ENCODE measurements at regions not wholly inside any gene's neighbourhood (a gene's known extent, or its start where the extent isn't known, plus 50 kb on each side); places are given as distances from the start of the nearest gene placed in this dataset.
A peak's percentile ranks its signal among the peaks of the same experiment; 100 is the strongest.
"Not testable (repeated sequence)": the region's sequence is repeated elsewhere in the genome, so short reads cannot be mapped to it uniquely, and the experiment has no call there.

DNA sequence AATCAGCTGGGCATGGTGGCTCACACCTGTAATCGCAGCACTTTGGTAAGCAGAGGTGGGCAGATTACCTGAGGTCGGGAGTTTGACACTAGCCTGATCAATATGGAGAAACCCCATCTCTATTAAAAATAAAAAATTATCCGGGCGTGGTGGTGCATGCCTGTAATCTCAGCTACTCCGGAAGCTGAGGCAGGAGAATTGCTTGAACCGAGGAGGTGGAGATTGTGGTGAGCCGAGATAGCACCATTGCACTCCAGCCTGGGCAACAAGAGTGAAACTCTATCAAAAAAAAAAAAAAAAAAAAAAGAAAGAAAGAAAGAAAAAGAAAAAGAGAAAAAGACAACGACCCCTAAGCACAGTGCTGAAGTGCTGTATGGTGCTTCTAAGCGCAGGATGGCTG lies 280.6 kb upstream of the MAF start:
- not testable (repeated sequence) for DNase-seq

DNA sequence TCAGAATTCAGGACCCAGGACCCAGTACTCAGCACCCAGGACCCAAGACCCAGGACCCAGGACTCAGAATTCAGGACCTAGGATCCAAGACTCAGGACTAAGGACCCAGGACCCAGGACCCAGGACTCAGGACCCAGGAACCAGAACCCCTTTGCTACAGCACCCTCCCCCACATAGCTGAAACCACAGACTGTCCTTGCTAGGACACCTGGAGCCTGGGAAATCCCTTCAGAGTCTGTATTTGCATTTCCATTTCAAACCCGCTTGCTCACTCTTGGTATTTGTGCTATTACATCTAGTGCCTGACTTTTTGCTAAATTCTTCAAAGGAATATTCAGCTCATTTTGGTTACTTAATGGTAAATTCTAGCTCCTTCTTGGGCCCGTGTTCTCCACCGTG lies 275.8 kb upstream of the MAF start:
- no peak for DNase-seq

GRCh38 chr16:79874391-79874790 lies 273.9 kb upstream of the MAF start:
- no peak for DNase-seq

DNA sequence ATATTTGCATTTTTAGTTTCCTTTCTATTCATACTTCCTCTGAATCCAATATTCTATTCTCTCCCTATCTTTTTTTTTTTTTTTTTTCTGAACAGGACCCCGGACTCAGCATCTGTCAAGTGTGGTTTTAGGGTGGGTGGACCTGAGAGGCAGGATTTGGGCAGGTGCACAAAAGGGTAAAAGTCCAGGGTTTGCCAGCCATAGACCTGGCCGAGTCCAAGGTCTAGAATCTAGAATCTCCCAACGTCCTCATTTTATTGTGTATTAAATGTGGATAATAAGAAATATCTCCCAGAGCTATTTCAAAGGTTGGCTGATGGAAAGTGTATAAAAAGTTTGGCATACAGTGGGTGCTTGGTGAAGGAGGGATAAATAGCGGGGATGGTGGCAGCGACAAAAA lies 273.3 kb upstream of the MAF start:
- no peak for DNase-seq

- DNase-seq, result no peak
These were observed 271.4 kb upstream of the MAF start for GRCh38 chr16:79871906-79872305.

- DNase-seq, result no peak
These were observed 269.7 kb upstream of the MAF start for GRCh38 chr16:79870016-79870886.

DNA sequence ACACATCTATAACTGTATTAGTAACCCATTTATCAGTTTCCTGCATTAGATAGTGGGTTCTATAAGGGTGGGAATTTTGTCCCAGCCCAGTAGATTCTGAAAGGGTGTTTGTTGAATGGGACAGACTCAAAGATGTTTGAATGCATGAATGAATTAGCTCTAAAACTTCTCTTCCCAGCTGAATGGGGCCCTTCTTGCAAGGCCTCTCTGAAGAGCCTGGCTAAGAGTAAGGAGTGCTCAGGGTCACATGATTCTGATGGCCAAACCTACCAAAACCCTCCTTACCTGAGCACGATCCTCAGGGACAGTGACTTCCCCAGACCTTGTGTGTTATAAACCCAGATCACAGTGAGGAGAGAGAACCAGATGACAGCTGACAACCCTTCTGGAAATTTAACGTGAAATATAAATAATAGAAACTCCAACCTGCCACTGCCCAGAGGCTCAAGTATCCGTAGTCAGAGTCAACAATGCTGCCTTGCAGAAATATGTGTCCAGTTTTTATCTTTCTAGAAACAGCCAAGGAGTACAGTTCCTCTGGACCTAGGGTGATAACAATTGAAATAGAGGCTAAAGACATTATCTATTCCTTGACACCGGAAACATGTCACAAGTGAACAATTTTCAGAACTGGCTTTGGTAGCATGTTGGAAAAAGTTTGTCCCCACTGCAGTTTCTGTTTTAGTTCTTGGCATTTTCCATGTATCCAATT lies 268.9 kb upstream of the MAF start:
- DNase-seq, result no peak

- DNase-seq, result no peak
These were observed 268.3 kb upstream of the MAF start for GRCh38 chr16:79868841-79869240.

DNA sequence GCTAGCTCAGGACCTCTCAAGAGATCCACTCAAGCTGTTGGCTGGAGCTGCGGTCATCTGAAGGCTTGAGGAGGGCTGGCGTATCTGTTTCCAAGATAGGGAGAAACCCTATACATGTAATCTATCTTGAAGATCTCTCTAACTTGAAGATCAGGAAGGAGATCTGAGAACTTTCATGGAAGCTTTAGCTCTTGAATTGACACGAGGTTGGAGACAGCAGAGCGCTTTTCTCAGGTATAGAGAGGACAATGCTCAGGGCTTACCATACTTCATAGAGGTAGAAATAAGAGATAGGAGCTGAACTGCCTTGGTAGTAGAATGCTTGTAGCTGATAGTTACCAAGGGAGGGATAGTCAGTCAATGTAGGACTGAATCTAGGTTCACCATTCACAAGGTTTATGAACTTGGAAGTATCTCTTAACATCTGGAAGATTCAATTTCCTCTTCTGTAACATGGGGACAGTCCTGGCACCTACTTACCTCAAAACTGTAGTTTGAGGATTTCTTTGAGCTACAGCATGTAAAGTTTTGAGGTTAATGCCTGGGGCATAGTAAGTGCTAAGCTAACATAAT lies 267.0 kb upstream of the MAF start:
- no peak for DNase-seq

DNA sequence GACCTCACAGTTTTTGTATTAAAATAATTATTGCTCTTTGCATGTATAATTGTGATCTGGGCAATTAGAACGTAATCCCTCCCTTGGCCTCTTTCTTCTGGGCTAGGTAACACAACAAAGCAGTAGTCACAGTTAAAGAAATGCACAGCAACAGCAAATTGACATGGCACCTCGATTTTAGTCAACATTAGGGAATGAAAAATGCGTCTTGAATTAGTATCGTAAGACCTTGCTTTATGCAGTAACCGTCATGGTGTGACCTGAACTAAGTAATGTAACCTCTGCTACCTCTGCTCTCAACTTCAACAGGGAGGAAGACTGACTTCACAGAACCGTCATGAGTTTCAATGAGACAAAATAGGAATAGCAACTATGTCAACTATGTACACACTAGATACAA lies 265.4 kb upstream of the MAF start:
- no peak for DNase-seq

- DNase-seq, result no peak
These were observed 264.3 kb upstream of the MAF start for GRCh38 chr16:79864781-79865391.

DNA sequence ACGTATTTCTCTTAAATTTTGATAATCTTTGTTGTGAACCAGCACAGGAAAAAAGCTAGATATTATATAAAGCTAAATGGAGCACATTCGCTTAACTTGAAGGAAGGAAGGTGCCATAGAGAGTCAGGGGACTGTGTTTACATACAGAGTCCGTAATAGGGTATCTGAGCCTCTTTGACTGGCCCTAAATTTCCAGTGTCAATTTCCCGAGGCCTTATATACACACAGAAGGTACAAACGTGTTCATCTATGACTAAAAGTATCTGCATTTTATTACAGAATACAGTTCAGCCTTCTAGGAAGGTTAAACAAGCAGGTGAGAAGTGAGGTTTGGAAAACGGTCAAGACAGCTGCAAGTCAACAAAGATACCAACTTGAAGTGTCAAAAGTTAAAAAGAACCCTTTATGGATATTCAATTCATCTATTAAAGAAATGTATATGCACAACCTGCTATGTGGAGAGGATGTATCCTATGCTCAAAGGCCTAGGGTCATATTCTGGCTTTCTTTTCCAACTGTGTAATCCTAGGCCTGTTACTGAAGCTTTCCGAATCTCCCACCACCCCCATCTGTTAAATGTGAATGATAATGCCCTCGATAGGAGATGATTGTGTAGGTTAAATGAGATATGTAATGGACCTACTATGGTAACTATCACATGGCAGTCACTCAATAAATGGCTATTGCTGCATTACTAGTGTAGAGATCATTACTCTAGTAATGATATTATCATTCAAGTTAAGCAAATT lies 263.7 kb upstream of the MAF start:
- DNase-seq, result no peak

DNA sequence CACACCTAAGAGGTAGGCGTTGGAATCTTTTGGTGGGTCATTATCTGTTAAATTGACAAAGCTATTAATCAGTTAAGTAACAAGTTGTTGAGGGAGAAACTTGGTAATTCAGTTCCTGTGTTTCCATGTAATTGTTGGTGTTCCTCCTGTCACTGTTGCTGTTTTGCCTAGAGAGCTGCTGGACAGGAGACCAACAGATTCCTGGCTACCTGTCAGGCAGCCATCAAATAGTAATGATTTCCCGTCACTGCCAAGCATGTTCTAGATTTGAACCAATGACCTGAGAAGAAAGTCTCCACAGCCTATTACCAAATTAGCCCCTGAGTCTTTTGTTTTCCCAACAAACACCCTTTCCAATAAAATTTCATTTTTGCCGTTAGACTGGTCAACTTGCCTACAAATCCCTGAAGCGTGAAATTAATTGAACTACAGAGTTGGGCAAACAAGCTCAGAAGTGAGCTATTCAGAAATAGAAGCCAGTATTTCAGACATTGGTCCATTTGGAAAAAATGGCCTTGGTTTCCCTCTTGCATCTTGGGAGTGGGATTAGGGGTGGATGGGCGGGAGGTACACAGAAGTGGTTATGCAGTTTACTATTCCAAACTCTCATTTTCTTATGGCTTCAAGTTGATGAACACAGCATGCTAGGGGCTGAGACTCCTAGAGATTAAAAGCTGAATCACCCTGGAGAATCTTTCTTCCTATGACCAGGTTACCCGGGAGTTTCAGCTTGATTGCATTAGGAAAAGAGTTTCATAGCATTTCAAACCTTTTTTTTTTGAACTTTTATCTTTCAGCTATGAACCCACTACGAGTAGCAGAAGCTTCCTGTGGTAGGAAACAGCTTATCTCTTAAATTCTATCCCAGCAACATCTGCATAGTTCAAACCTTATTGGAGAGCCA lies 262.8 kb upstream of the MAF start:
- peak in 1 of 2 experiments; percentile 20 for DNase-seq

DNA sequence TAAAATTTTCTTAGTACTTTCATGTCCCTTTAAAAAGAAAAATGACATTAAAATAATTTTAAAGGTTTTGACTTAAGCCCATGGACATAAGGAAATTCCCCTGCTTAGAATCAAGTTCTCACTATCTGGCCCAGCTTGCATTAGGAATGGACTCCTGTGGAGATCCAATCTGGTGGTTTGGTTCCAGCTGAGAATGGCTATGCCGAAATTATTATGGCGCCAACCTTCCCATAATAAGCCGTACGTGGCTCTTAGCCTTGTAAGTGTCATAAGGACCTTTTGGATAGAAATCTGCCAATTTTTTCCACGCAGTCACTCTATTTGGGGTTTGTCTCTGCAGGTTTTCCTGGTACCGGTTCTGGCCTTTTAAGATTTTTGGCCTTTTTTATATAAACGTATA lies 262.1 kb upstream of the MAF start:
- peak; percentile 81 to 88 for DNase-seq

DNA sequence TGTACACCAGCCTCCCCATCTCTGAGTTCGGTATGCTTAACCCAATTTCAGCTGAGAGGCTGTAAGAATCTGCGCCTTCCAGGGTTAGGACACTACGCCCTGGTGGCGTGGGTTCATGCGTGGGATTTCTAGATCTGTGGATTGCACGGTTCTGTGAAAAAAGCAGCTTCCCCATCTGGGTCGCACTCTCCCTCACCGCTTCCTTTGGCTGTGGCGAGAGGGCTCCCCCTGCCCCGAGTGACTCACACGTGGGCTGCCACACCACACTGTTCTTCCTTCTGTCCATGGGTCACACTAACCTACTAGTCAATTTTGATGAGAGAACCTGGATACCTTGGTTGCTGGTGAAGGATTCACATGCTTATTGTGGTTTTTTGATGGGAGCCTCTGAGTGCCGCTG lies 256.0 kb upstream of the MAF start:
- no peak for DNase-seq

GRCh38 chr16:79850348-79850747 lies 249.8 kb upstream of the MAF start:
- DNase-seq, result no peak

DNA sequence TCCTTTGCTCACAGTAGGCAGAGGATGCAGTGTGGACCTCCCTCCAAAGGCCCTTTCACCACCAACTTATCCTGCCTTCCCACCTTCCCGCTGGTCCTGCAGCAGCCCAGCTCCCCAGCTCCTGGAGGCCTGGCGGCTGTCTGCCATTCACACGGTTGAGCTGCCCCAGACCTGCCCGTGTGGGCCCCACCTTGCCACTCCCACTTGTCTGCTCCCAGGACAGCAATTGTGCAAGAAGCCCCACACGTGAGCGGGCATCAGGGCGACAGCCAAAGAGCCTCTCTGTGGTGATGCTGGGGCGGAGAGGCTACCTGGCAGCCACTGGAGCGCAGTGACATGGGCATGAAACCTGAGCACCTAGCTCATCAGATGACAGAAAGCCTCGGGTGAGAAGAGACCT lies 248.6 kb upstream of the MAF start:
- no peak for DNase-seq

GRCh38 chr16:79848719-79849118 lies 248.2 kb upstream of the MAF start:
- no peak for DNase-seq

DNA sequence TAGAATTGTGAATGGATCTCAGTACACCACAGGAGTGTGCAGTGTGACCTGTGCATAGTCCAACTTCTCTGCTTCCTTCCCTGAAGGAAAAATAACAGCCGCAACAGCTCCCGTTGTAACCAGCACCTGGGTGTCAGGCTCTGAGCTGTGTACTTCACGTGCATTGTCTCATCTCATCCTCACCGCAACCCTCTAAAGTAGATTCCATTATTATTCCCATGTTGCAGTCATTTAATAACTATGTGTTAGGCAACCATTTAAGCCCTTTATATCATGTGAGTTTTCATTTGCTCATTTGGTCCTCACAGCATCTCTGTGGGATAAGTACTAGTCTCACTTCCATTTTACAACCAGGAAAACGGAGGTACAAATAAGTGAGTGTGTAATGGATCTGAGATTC lies 247.0 kb upstream of the MAF start:
- DNase-seq, result no peak

DNA sequence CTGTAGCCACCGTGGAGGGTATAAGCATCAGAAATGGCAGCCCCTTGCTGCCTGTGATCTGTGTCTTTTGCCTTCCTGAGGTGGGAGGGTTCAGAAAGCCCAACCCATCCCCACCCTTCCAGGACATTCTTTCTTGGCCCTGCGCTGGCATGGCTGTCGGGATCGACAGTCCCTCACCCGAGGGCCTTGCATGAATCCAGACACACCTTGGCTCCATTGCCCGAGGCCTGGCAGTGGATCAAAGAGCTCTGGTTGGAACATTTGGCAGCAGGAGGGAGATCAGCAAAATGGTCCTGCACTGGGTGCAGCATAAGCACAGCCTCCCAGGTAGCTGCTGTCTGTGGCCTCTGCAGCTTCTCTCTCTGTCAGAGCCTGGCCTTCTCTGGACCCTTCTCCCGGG lies 246.6 kb upstream of the MAF start:
- peak in 1 of 2 experiments; percentile 56 for DNase-seq

- DNase-seq, result no peak
These were observed 245.2 kb upstream of the MAF start for GRCh38 chr16:79845734-79846135.

All from cerebellar nuclear complex (tissue), 1 donor.